Ovary (tissue), 3 donors: ENCODE measurements at regions not wholly inside any gene's neighbourhood (a gene's known extent, or its start where the extent isn't known, plus 50 kb on each side); places are given as distances from the start of the nearest gene placed in this dataset.

Source experiments
- CTCF ChIP-seq, 3 donors: fragments of 450-650 bp in 2 of 3; fragments of 200-600 bp in 1 of 3; IDR thresholded peaks; one replicate each; pipeline versions ENCODE4 v1.5.1 to v1.8.0; 2016 to 2022; ENCODE audit warnings: antibody characterized with exemption in 3 of 3, mild to moderate bottlenecking in 1 of 3
- POLR2A ChIP-seq: fragments of 450-650 bp; IDR thresholded peaks from one replicate; pipeline ENCODE4 v1.6.1; 2017; ENCODE audit warnings: antibody characterized with exemption, mild to moderate bottlenecking, moderate library complexity
- donor health status: DM: no; HTN: no; CAD: no.

GRCh38 chr10:42992156-42992956, 84.5 kb upstream of the RET start:
- TF ChIP-seq CTCF (IDR thresholded peaks at IDR 0.05) = no peak
- no peak for TF ChIP-seq POLR2A
